WTC11 (cell line): ENCODE measurements at regions not wholly inside any gene's neighbourhood (a gene's known extent, or its start where the extent isn't known, plus 50 kb on each side); places are given as distances from the start of the nearest gene placed in this dataset.

Source experiments
- ATAC-seq: fragments of 200-7000 bp; cut with Tn5 transposase; 2 replicates; pipeline ENCODE4 v1.10.0; 2021; ENCODE audit warnings: mild to moderate bottlenecking, moderate library complexity
- CTCF ChIA-PET: fragments of 300-600 bp; sonication (Branson Sonifier 250); formaldehyde crosslinking; loops from one replicate; lab custom pipeline; 2021; ENCODE audit warnings: antibody characterized with exemption; lab: Charles Lee
- POLR2A ChIA-PET: fragments of 350-600 bp; sonication (Branson Sonifier 250); formaldehyde crosslinking; loops from one replicate; lab custom pipeline; 2021; ENCODE audit warnings: antibody characterized with exemption; lab: Charles Lee
- DNase-seq: peaks from one replicate; pipeline ENCODE4 v3.0.0; 2021; ENCODE audit warnings: low spot score
- H3K27ac Mint-ChIP-seq: 2 replicates; pipeline ENCODE4 v1.8.0; 2021; ENCODE audit warnings: mixed read lengths
- H3K27me3 Mint-ChIP-seq: 2 replicates; pipeline ENCODE4 v1.8.0; 2021; ENCODE audit warnings: low read depth, mild to moderate bottlenecking, moderate library complexity, mixed read lengths
- H3K36me3 Mint-ChIP-seq: 2 replicates; pipeline ENCODE4 v1.8.0; 2021; ENCODE audit warnings: mixed read lengths
- H3K4me1 Mint-ChIP-seq: 2 replicates; pipeline ENCODE4 v1.8.0; 2022; ENCODE audit warnings: mixed read lengths
- H3K4me3 Mint-ChIP-seq: 2 replicates; pipeline ENCODE4 v1.8.0; 2021; ENCODE audit warnings: mild to moderate bottlenecking, moderate library complexity, mixed read lengths
- H3K9me3 Mint-ChIP-seq: 2 replicates; pipeline ENCODE4 v1.8.0; 2021; ENCODE audit warnings: mixed read lengths
- ERG ChIP-seq: fragments of 250-450 bp; sonication (Bioruptor Pico); IDR thresholded peaks from 2 replicates; pipeline ENCODE4 v1.8.0; 2021; ENCODE audit warnings: mild to moderate bottlenecking
- ESRRA ChIP-seq: sonication (generic); formaldehyde crosslinking; IDR thresholded peaks from 2 replicates; pipeline ENCODE4 v1.8.1; 2022; ENCODE audit warnings: mild to moderate bottlenecking, missing genetic modification reagents, borderline replicate concordance
- ETV6 ChIP-seq: sonication (generic); formaldehyde crosslinking; IDR thresholded peaks from 2 replicates; pipeline ENCODE4 v1.8.1; 2022; ENCODE audit warnings: mild to moderate bottlenecking, missing genetic modification reagents
- FOXK1 ChIP-seq: sonication (generic); formaldehyde crosslinking; IDR thresholded peaks from 2 replicates; pipeline ENCODE4 v1.8.0; 2022; ENCODE audit warnings: mild to moderate bottlenecking, moderate library complexity, missing genetic modification reagents
- PRRX2 ChIP-seq: fragments of 250-450 bp; sonication (Bioruptor Pico); IDR thresholded peaks from 2 replicates; pipeline ENCODE4 v1.8.0; 2021; ENCODE audit warnings: mild to moderate bottlenecking
- RORB ChIP-seq: fragments of 250-450 bp; sonication (Bioruptor Pico); IDR thresholded peaks from 2 replicates; pipeline ENCODE4 v1.9.0; 2021; ENCODE audit warnings: mild to moderate bottlenecking
- ZNF232 ChIP-seq: sonication (generic); formaldehyde crosslinking; IDR thresholded peaks from 2 replicates; pipeline ENCODE4 v1.8.0; 2022; ENCODE audit warnings: mild to moderate bottlenecking, missing genetic modification reagents
- ZNF263 ChIP-seq: sonication (generic); formaldehyde crosslinking; IDR thresholded peaks from 2 replicates; pipeline ENCODE4 v1.8.1; 2022; ENCODE audit warnings: low read depth, mild to moderate bottlenecking, moderate library complexity, missing genetic modification reagents
- ZNF281 ChIP-seq: sonication (generic); formaldehyde crosslinking; IDR thresholded peaks from 2 replicates; pipeline ENCODE4 v1.8.0; 2023; ENCODE audit warnings: mild to moderate bottlenecking, missing genetic modification reagents
- ZSCAN18 ChIP-seq: fragments of 250-450 bp; sonication (Bioruptor Pico); IDR thresholded peaks from 2 replicates; pipeline ENCODE4 v2.1.2; 2022; ENCODE audit warnings: mild to moderate bottlenecking, moderate library complexity
- TF ChIP-seq, protein P1 (sequence below): sonication (generic); formaldehyde crosslinking; IDR thresholded peaks from 2 replicates; pipeline ENCODE4 v1.8.0; 2022; ENCODE audit warnings: mild to moderate bottlenecking, missing genetic modification reagents
- TF ChIP-seq, protein P2 (sequence below): sonication (generic); formaldehyde crosslinking; IDR thresholded peaks from 2 replicates; pipeline ENCODE4 v1.8.1; 2022; ENCODE audit warnings: mild to moderate bottlenecking, moderate library complexity, missing genetic modification reagents
- TF ChIP-seq, protein P3 (sequence below): sonication (generic); formaldehyde crosslinking; conservative IDR thresholded peaks from 2 replicates; pipeline ENCODE4 v1.8.1; 2023; ENCODE audit warnings: mild to moderate bottlenecking, low read depth, missing genetic modification reagents, moderate library complexity
- TF ChIP-seq, protein P4 (sequence below): sonication (generic); formaldehyde crosslinking; IDR thresholded peaks from 2 replicates; pipeline ENCODE4 v1.8.1; 2023; ENCODE audit warnings: mild to moderate bottlenecking, moderate library complexity, missing genetic modification reagents
- TF ChIP-seq, protein P5 (sequence below): fragments of 200-600 bp; IDR thresholded peaks from 2 replicates; pipeline ENCODE4 v1.8.0; 2022; ENCODE audit warnings: antibody characterized with exemption
- TF ChIP-seq, protein P6 (sequence below): sonication (generic); formaldehyde crosslinking; IDR thresholded peaks from 2 replicates; pipeline ENCODE4 v1.8.0; 2023; ENCODE audit warnings: missing genetic modification reagents, mild to moderate bottlenecking, borderline replicate concordance

DNA sequence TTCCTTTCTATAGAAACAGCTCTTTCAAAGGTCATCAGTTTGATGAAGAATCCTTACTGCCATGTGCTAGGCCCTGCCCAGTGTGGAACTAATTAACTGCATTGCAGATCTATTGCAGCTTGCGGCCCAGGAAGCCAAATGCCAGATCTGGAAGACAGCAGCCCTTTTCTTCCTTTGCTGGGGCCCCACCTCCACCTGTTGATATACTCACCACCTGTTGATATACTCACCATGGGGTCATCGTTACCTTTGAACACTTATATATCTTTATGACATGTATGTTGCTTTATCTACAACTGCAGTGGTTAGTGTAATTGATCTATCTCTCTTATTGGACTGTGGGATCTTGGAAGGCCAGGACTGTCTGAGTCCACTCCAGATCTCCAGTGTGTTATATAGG lies 292.5 kb downstream of the ATP23 start (continued):
- TF ChIP-seq ZNF281 (CRISPR knock-in tag) (no peak), RORB (no peak), PRRX2 (CRISPR knock-in tag) (no peak), ETV6 (CRISPR knock-in tag) (no peak), FOXK1 (CRISPR knock-in tag) (no peak), ZSCAN18 (CRISPR knock-in tag) (no peak), ZNF232 (no peak)
- TF ChIP-seq, protein P1, sequence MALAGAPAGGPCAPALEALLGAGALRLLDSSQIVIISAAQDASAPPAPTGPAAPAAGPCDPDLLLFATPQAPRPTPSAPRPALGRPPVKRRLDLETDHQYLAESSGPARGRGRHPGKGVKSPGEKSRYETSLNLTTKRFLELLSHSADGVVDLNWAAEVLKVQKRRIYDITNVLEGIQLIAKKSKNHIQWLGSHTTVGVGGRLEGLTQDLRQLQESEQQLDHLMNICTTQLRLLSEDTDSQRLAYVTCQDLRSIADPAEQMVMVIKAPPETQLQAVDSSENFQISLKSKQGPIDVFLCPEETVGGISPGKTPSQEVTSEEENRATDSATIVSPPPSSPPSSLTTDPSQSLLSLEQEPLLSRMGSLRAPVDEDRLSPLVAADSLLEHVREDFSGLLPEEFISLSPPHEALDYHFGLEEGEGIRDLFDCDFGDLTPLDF, result no peak

DNA sequence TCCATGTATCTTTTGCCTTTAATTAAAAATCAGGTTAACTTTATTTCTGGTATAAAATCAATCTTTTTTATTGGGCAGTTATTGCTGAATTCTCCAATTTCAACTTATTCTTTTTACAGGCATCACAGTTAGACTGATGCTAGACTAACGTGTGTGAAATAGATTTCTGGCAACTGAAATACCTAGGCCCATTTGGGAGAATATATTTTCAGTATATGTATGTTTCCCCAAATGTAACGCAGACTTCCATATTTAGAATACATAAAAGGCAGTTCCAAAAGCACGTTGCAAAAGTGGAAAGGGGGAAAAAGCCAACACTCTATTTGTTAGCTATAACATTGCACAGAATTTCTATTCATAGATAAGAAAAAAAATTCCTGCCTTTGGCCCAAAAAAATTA lies 297.0 kb downstream of the ATP23 start:
- no peak for DNase-seq
- peaks cover 3% of the 10 kb centered on the region; the same call in 1 of the 2 replicates for H3K27me3 Mint-ChIP-seq
- ATAC-seq, result no peak
- ChIA-PET CTCF (no interaction called here), POLR2A (no interaction called here)
- no peak overlapping the region for H3K4me3 Mint-ChIP-seq
- no peak overlapping the region for H3K27ac Mint-ChIP-seq
- peaks cover 7% of the 10 kb centered on the region for H3K9me3 Mint-ChIP-seq
- peaks cover 4% of the 10 kb centered on the region for H3K36me3 Mint-ChIP-seq
- peaks cover 16% of the 10 kb centered on the region for H3K4me1 Mint-ChIP-seq
- TF ChIP-seq, protein P1, result no peak
- no peak for TF ChIP-seq ZNF263 (CRISPR knock-in tag)
- TF ChIP-seq, protein P2, sequence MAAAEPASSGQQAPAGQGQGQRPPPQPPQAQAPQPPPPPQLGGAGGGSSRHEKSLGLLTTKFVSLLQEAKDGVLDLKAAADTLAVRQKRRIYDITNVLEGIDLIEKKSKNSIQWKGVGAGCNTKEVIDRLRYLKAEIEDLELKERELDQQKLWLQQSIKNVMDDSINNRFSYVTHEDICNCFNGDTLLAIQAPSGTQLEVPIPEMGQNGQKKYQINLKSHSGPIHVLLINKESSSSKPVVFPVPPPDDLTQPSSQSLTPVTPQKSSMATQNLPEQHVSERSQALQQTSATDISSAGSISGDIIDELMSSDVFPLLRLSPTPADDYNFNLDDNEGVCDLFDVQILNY (CRISPR knock-in tag), result no peak
- TF ChIP-seq, protein P3, sequence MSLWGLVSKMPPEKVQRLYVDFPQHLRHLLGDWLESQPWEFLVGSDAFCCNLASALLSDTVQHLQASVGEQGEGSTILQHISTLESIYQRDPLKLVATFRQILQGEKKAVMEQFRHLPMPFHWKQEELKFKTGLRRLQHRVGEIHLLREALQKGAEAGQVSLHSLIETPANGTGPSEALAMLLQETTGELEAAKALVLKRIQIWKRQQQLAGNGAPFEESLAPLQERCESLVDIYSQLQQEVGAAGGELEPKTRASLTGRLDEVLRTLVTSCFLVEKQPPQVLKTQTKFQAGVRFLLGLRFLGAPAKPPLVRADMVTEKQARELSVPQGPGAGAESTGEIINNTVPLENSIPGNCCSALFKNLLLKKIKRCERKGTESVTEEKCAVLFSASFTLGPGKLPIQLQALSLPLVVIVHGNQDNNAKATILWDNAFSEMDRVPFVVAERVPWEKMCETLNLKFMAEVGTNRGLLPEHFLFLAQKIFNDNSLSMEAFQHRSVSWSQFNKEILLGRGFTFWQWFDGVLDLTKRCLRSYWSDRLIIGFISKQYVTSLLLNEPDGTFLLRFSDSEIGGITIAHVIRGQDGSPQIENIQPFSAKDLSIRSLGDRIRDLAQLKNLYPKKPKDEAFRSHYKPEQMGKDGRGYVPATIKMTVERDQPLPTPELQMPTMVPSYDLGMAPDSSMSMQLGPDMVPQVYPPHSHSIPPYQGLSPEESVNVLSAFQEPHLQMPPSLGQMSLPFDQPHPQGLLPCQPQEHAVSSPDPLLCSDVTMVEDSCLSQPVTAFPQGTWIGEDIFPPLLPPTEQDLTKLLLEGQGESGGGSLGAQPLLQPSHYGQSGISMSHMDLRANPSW (CRISPR knock-in tag), result no peak
- no peak for TF ChIP-seq ERG (CRISPR knock-in tag)
- TF ChIP-seq, protein P4, sequence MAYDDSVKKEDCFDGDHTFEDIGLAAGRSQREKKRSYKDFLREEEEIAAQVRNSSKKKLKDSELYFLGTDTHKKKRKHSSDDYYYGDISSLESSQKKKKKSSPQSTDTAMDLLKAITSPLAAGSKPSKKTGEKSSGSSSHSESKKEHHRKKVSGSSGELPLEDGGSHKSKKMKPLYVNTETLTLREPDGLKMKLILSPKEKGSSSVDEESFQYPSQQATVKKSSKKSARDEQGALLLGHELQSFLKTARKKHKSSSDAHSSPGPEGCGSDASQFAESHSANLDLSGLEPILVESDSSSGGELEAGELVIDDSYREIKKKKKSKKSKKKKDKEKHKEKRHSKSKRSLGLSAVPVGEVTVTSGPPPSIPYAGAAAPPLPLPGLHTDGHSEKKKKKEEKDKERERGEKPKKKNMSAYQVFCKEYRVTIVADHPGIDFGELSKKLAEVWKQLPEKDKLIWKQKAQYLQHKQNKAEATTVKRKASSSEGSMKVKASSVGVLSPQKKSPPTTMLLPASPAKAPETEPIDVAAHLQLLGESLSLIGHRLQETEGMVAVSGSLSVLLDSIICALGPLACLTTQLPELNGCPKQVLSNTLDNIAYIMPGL (CRISPR knock-in tag), result no peak
- no peak for TF ChIP-seq ESRRA (CRISPR knock-in tag)
- TF ChIP-seq, protein P5, sequence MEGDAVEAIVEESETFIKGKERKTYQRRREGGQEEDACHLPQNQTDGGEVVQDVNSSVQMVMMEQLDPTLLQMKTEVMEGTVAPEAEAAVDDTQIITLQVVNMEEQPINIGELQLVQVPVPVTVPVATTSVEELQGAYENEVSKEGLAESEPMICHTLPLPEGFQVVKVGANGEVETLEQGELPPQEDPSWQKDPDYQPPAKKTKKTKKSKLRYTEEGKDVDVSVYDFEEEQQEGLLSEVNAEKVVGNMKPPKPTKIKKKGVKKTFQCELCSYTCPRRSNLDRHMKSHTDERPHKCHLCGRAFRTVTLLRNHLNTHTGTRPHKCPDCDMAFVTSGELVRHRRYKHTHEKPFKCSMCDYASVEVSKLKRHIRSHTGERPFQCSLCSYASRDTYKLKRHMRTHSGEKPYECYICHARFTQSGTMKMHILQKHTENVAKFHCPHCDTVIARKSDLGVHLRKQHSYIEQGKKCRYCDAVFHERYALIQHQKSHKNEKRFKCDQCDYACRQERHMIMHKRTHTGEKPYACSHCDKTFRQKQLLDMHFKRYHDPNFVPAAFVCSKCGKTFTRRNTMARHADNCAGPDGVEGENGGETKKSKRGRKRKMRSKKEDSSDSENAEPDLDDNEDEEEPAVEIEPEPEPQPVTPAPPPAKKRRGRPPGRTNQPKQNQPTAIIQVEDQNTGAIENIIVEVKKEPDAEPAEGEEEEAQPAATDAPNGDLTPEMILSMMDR, result no peak
- TF ChIP-seq, protein P6, sequence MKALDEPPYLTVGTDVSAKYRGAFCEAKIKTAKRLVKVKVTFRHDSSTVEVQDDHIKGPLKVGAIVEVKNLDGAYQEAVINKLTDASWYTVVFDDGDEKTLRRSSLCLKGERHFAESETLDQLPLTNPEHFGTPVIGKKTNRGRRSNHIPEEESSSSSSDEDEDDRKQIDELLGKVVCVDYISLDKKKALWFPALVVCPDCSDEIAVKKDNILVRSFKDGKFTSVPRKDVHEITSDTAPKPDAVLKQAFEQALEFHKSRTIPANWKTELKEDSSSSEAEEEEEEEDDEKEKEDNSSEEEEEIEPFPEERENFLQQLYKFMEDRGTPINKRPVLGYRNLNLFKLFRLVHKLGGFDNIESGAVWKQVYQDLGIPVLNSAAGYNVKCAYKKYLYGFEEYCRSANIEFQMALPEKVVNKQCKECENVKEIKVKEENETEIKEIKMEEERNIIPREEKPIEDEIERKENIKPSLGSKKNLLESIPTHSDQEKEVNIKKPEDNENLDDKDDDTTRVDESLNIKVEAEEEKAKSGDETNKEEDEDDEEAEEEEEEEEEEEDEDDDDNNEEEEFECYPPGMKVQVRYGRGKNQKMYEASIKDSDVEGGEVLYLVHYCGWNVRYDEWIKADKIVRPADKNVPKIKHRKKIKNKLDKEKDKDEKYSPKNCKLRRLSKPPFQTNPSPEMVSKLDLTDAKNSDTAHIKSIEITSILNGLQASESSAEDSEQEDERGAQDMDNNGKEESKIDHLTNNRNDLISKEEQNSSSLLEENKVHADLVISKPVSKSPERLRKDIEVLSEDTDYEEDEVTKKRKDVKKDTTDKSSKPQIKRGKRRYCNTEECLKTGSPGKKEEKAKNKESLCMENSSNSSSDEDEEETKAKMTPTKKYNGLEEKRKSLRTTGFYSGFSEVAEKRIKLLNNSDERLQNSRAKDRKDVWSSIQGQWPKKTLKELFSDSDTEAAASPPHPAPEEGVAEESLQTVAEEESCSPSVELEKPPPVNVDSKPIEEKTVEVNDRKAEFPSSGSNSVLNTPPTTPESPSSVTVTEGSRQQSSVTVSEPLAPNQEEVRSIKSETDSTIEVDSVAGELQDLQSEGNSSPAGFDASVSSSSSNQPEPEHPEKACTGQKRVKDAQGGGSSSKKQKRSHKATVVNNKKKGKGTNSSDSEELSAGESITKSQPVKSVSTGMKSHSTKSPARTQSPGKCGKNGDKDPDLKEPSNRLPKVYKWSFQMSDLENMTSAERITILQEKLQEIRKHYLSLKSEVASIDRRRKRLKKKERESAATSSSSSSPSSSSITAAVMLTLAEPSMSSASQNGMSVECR (CRISPR knock-in tag), result no peak
